ENCODE measurements at regions not wholly inside any gene's neighbourhood (a gene's known extent, or its start where the extent isn't known, plus 50 kb on each side); places are given as distances from the start of the nearest gene placed in this dataset.
A peak's percentile ranks its signal among the peaks of the same experiment; 100 is the strongest.

DNA sequence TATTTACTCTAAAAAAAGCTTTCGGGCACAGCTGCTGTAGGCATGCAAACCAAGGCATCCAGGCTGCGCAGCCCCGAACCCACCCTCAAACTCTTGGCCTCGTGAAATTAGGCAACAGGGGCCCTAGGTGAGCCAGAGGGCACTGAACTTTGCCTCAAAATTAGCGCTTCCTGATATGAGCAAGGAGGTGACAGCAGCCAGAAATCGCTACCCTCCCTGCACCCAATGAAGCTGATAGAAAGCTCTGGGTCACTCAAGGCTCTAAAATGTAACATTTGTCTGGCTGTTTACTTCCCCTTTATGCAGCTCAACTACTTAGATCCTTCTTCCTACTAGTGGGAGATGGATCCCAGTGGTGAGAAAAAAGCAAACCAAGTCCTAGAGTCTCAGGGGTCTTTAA is 61.8 kb downstream of the PITPNM2 start:
- POLR2A ChIA-PET: interaction anchor here (1.0 to 1.4 kb wide), 3 partner anchors 37 to 144 kb away, joined by 3 to 10 read pairs (median 4); partner anchors contain the start of genes MPHOSPH9 and MTRFR
- CTCF ChIA-PET: interaction anchor here (1.0 to 2.5 kb wide), 6 partner anchors 9 to 149 kb away, joined by 3 to 10 read pairs (median 5); partner anchors contain the start of gene PITPNM2
- 79% methylated on average over 6 of the region's 6 CpGs for WGBS (ENCODE audit: missing lambda C conversion rate)

DNA sequence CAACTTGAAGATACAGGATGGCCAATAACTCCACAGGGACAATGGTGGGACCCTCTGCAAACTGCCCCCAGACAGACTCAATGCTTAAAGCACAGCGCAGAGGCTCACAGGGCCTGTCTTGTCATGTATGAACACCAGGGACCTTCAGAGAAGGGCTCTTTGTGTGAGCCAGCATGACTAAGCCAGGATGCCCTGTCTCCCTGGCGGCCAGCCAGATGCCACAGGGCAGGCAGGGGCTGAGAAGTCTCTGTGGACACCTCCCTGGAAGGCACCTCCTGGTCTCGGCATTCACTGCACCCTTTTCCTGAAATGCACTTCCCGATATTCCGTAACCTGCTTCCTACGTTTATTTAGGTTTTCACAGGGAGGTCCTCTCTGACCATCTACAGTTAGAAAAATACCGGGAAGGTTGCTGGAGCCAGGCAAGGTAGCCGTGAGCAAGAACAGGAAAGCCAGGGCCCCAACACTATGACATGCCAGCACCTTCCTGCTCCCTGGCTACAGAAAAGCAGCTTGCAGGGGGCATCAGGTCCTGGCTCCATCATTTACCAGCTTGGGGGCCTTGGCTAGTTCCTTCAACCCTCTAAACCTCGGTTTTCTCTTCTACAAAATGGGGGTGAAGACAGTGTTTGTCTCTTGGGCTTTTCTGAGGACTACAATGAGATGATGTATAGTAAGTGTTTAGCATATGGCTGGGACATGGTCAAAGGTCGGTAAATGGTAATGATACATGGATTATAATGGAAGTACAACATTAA is 65.0 kb downstream of the PITPNM2 start:
- 19% methylated on average over 10 of the region's 10 CpGs for WGBS (ENCODE audit: missing lambda C conversion rate)
- Histone ChIP-seq H3K4me2 (peak overlapping the region; percentile 75), H3K9me3 (peaks cover 9% of the 10 kb centered on the region), H3K4me3 (no peak overlapping the region), H3K4me1 (peaks cover 82% of the 10 kb centered on the region), H3K27ac (peak overlapping the region; percentile 81 to 89)
- peak; percentile 89 to 91 for ATAC-seq
- FAIRE-seq: no peak
- peak; percentile 90 to 96 for DNase-seq (ENCODE audit: low read depth in 1 of 2, low spot score in 1 of 2)
- CTCF ChIA-PET: interaction anchor here (0.5 to 1.0 kb wide), 3 partner anchors 16 to 47 kb away, joined by 3 read pairs; no protein-coding TSS in a partner anchor
- POLR2A ChIA-PET: no interaction called here
- no peak for TF ChIP-seq CBX2 (IDR thresholded peaks at IDR 0.05; ENCODE audit: borderline replicate concordance, low read depth)
- TF ChIP-seq NFE2L2 (conservative IDR thresholded peaks at IDR 0.05; ENCODE audit: low read length): no peak
- TF ChIP-seq HDAC2 (IDR thresholded peaks at IDR 0.05): peak; percentile 70; the same call in 1 of the 2 replicates
- no peak for TF ChIP-seq JUN (IDR thresholded peaks at IDR 0.05)
- TF ChIP-seq ZFP36 (IDR thresholded peaks at IDR 0.05; ENCODE audit: borderline replicate concordance, partially characterized antibody): no peak
- no peak for TF ChIP-seq NR3C1 (IDR thresholded peaks at IDR 0.05)
- no peak for TF ChIP-seq HEYL (CRISPR knock-in tag; IDR thresholded peaks at IDR 0.05)
- TF ChIP-seq, protein P1, sequence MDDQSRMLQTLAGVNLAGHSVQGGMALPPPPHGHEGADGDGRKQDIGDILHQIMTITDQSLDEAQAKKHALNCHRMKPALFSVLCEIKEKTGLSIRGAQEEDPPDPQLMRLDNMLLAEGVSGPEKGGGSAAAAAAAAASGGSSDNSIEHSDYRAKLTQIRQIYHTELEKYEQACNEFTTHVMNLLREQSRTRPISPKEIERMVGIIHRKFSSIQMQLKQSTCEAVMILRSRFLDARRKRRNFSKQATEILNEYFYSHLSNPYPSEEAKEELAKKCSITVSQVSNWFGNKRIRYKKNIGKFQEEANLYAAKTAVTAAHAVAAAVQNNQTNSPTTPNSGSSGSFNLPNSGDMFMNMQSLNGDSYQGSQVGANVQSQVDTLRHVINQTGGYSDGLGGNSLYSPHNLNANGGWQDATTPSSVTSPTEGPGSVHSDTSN (IDR thresholded peaks at IDR 0.05): no peak
- TF ChIP-seq CBX8 (IDR thresholded peaks at IDR 0.05): no peak
- no peak for TF ChIP-seq ESRRA (IDR thresholded peaks at IDR 0.05; ENCODE audit: borderline replicate concordance, low read length)
- TF ChIP-seq, protein P2, sequence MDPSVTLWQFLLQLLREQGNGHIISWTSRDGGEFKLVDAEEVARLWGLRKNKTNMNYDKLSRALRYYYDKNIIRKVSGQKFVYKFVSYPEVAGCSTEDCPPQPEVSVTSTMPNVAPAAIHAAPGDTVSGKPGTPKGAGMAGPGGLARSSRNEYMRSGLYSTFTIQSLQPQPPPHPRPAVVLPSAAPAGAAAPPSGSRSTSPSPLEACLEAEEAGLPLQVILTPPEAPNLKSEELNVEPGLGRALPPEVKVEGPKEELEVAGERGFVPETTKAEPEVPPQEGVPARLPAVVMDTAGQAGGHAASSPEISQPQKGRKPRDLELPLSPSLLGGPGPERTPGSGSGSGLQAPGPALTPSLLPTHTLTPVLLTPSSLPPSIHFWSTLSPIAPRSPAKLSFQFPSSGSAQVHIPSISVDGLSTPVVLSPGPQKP (IDR thresholded peaks at IDR 0.05; ENCODE audit: low read depth, low read length): no peak
- no peak for TF ChIP-seq TFCP2L1 (CRISPR knock-in tag; IDR thresholded peaks at IDR 0.05)
- TF ChIP-seq, protein P3, sequence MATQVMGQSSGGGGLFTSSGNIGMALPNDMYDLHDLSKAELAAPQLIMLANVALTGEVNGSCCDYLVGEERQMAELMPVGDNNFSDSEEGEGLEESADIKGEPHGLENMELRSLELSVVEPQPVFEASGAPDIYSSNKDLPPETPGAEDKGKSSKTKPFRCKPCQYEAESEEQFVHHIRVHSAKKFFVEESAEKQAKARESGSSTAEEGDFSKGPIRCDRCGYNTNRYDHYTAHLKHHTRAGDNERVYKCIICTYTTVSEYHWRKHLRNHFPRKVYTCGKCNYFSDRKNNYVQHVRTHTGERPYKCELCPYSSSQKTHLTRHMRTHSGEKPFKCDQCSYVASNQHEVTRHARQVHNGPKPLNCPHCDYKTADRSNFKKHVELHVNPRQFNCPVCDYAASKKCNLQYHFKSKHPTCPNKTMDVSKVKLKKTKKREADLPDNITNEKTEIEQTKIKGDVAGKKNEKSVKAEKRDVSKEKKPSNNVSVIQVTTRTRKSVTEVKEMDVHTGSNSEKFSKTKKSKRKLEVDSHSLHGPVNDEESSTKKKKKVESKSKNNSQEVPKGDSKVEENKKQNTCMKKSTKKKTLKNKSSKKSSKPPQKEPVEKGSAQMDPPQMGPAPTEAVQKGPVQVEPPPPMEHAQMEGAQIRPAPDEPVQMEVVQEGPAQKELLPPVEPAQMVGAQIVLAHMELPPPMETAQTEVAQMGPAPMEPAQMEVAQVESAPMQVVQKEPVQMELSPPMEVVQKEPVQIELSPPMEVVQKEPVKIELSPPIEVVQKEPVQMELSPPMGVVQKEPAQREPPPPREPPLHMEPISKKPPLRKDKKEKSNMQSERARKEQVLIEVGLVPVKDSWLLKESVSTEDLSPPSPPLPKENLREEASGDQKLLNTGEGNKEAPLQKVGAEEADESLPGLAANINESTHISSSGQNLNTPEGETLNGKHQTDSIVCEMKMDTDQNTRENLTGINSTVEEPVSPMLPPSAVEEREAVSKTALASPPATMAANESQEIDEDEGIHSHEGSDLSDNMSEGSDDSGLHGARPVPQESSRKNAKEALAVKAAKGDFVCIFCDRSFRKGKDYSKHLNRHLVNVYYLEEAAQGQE (IDR thresholded peaks at IDR 0.05): no peak
- TF ChIP-seq CHD4 (IDR thresholded peaks at IDR 0.05; ENCODE audit: borderline replicate concordance): peak; percentile 77; the same call in 1 of the 2 replicates
- TF ChIP-seq, protein P4, sequence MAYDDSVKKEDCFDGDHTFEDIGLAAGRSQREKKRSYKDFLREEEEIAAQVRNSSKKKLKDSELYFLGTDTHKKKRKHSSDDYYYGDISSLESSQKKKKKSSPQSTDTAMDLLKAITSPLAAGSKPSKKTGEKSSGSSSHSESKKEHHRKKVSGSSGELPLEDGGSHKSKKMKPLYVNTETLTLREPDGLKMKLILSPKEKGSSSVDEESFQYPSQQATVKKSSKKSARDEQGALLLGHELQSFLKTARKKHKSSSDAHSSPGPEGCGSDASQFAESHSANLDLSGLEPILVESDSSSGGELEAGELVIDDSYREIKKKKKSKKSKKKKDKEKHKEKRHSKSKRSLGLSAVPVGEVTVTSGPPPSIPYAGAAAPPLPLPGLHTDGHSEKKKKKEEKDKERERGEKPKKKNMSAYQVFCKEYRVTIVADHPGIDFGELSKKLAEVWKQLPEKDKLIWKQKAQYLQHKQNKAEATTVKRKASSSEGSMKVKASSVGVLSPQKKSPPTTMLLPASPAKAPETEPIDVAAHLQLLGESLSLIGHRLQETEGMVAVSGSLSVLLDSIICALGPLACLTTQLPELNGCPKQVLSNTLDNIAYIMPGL (CRISPR knock-in tag; IDR thresholded peaks at IDR 0.05; ENCODE audit: borderline replicate concordance): no peak
- TF ChIP-seq SMC3 (IDR thresholded peaks at IDR 0.05): no peak
- TF ChIP-seq HOXB5 (CRISPR knock-in tag; IDR thresholded peaks at IDR 0.05): no peak
- TF ChIP-seq PHF8 (IDR thresholded peaks at IDR 0.05; ENCODE audit: borderline replicate concordance, low read depth): no peak
- no peak for TF ChIP-seq EHF (CRISPR knock-in tag; IDR thresholded peaks at IDR 0.05)
- peak; percentile 28; the same call in 1 of the 2 replicates for TF ChIP-seq GATA3 (IDR thresholded peaks at IDR 0.05; ENCODE audit: borderline replicate concordance)
- TF ChIP-seq ZSCAN20 (CRISPR knock-in tag; IDR thresholded peaks at IDR 0.05): no peak
- TF ChIP-seq, protein P5, sequence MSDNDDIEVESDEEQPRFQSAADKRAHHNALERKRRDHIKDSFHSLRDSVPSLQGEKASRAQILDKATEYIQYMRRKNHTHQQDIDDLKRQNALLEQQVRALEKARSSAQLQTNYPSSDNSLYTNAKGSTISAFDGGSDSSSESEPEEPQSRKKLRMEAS (IDR thresholded peaks at IDR 0.05): peak; percentile 65; the same call in 1 of the 2 replicates
- TF ChIP-seq, protein P6, sequence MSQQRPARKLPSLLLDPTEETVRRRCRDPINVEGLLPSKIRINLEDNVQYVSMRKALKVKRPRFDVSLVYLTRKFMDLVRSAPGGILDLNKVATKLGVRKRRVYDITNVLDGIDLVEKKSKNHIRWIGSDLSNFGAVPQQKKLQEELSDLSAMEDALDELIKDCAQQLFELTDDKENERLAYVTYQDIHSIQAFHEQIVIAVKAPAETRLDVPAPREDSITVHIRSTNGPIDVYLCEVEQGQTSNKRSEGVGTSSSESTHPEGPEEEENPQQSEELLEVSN (IDR thresholded peaks at IDR 0.05; ENCODE audit: borderline replicate concordance, low read depth): no peak
- TF ChIP-seq POLR2AphosphoS2 (conservative IDR thresholded peaks at IDR 0.05; ENCODE audit: low read length): no peak
- no peak for TF ChIP-seq CHD2 (IDR thresholded peaks at IDR 0.05; ENCODE audit: low read length, partially characterized antibody)

More for the DNA sequence above, 61.8 kb downstream of the PITPNM2 start:
- H3K4me3 ChIP-seq: no peak overlapping the region
- peaks cover 14% of the 10 kb centered on the region for H3K9me3 ChIP-seq
- FAIRE-seq: no peak
- no peak for TF ChIP-seq CHD4 (IDR thresholded peaks at IDR 0.05; ENCODE audit: borderline replicate concordance)
- no peak for TF ChIP-seq EHF (CRISPR knock-in tag; IDR thresholded peaks at IDR 0.05)
- TF ChIP-seq RFX5 (IDR thresholded peaks at IDR 0.05): no peak
- no peak for TF ChIP-seq HOXB5 (CRISPR knock-in tag; IDR thresholded peaks at IDR 0.05)
- TF ChIP-seq, protein P5 (IDR thresholded peaks at IDR 0.05): no peak
- TF ChIP-seq CBX2 (IDR thresholded peaks at IDR 0.05; ENCODE audit: borderline replicate concordance, low read depth): no peak
- no peak for TF ChIP-seq ZSCAN20 (CRISPR knock-in tag; IDR thresholded peaks at IDR 0.05)
- TF ChIP-seq NFE2L2 (conservative IDR thresholded peaks at IDR 0.05; ENCODE audit: low read length): no peak
- TF ChIP-seq FOSB (CRISPR knock-in tag; IDR thresholded peaks at IDR 0.05): no peak
- ATAC-seq: no peak
- peak overlapping the region; percentile 70 to 89 for H3K27ac ChIP-seq
- peak overlapping the region; percentile 47 for H3K4me2 ChIP-seq
- H3K4me1 ChIP-seq: peaks cover 90% of the 10 kb centered on the region
- no peak for DNase-seq (ENCODE audit: low read depth in 1 of 2, low spot score in 1 of 2)

Data from A549 (cell line).